Activated CD8-positive, alpha-beta memory T cell treated with anti-CD3 and anti-CD28 coated beads for 4 hours (primary cell): ENCODE measurements at regions not wholly inside any gene's neighbourhood (a gene's known extent, or its start where the extent isn't known, plus 50 kb on each side); places are given as distances from the start of the nearest gene placed in this dataset.

Experiments used
- DNase-seq, 2 donors: peaks; one replicate each; pipeline ENCODE4 v3.0.0-alpha.2; 2020; ENCODE audit warnings: low read depth in 2 of 2

DNA sequence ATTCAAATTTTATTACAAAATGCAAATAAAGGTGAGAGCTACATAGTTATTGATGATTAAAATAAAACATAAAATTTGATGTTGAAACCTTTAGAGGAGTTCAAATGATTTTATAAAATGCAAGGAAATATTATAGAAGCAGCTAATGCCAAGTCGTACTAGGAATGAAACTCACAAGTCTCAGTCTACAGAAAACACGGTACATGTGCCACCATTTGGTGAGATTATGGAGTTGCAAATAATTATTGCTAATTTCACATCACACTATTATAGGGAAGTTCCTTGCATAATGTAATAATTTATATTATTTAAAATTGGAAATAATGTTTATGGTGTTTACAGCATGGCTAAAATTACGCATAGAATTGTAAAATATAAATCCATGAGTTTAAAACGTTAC lies 1601.7 kb upstream of the TENM3 start:
- no peak for DNase-seq

DNA sequence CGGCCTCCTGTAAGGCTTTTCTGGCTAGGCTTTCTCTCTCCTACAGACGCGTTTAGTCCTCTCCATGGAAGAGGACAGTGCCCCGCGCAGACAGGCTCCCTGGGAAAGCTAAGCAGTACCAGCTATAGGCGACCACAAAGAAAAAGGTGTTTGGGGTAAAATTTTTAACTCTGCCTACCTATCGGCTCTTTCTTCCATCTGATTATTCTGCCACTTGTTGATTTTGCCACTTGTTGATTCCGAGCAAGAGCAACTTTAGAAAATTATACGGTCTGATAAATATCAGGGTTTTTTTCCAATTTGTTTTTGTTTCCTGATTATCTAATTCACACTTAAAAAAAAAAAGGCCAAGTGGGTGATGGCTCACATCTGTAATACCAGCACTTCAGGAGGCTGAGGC lies 1600.5 kb upstream of the TENM3 start:
- DNase-seq = no peak

DNA sequence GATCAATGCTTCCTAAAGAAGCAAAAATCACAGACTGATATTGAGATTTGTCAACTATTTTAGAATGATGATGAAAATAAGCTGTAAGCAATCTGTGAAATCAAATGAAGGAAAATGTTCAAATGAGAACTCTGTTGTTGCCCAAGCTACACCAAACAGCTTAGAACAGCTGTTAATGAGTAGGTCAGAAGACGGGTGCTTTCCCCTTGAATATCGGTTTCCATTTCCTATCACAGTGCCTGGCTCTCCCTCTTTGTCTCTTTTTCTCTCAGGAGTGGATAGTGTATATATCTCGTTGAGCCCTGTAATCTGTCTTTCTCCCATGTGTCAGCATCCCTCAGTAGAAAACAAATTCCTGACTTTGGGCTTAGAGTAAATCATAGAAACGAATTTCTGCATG lies 1592.9 kb upstream of the TENM3 start:
- DNase-seq = no peak

DNA sequence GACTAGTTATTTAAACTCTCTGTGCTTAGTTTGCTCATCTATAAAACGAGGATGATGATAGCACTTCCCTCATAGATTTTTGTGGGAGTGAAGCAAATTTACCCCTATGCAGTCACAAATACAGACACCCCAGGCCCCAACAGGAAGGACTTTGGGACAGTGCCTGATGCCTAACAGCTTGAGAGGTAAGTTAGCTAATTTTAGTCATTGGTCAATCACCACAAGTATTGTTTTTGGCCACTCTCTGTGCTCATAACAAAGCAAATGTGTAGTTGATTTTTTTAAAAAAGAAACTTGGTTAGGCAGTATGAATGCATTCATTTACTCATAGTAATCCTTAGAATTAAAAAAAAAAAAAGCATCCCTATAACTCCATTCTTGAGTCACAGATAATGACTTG lies 1590.7 kb upstream of the TENM3 start:
- no peak for DNase-seq

DNA sequence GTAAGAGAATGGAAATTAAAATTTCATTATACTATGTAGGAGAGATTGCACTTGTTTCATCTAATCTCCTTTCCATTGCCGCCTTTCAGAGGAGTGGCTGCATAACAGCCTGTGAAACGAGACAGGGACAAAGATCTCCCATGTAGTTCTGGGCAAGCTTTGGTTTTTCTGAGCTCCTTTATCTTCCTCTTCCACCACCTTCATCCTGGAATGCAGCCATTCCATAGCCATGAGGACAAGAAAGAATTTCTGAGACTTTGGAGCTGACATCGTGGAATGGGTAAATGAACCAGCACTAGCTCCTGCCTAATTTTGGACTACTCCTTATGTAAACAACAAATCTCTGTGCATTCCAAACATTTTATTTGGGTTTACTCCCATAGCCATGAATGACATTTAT lies 1587.3 kb upstream of the TENM3 start:
- no peak for DNase-seq

DNA sequence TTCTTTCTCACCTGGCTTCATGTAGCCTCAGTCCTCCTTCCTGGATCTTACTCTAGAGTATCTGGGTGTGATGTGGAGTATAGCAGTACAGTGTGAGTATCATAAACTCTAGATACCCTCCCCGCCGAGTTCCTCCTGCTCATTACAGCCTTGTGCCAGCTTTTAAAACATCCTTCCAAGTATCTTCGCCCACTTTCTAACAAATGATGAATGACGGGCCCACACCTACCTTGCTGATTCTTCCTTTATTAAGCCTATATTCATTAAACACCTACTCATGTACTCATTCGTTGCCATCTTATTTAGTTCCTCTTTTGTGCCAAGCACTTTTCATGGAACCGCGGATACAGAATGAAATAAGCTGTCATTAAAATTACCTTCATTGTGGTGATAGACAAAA lies 1585.3 kb upstream of the TENM3 start:
- no peak for DNase-seq

DNA sequence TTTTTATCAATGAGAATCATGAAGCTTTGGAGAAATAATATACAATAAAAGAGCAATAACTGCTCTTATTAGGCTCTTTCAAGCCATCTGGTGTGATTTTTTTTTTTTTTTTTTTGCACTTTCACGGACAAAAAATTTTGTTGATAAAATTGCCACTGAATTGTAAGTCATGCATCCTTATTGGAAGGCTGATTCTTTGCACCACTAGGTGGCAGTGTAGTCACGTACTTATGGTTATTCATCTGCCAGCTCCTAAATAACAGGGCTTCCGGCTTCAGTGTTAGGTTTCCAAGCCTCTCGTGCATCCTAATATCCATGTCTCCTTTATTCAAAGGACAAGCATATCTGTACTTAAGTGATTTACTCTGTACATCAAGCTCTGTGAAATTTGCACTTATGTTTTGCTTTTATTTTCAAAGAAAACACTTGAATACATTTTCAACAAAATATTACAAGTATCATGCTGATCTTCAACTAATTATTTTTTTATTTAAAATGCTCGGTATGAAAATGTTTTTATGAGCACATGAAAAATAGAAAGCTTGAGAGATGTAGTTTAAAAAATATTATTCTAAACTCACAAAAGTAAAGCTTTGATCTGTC lies 1578.3 kb upstream of the TENM3 start:
- DNase-seq = peak in 1 of 2 donors; percentile 6

DNA sequence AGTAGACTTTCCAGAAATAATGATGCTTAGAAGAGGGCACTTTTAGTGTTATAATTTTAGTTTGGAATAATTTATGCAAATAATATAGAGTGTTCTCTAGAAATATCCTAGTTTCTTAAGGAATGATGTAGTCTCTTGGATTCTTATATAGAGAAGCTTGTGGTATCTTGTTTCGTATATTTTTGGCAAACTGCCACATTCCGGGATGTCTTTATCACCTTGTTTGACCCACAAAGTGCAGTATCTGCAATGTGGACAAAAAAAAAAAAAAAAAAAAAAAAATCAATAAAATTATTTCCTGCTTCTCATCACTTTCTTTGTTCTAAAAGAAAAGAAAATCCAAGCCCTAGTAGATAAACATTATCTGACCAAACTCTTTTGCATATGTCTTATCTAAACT lies 1577.7 kb upstream of the TENM3 start:
- no peak for DNase-seq

DNA sequence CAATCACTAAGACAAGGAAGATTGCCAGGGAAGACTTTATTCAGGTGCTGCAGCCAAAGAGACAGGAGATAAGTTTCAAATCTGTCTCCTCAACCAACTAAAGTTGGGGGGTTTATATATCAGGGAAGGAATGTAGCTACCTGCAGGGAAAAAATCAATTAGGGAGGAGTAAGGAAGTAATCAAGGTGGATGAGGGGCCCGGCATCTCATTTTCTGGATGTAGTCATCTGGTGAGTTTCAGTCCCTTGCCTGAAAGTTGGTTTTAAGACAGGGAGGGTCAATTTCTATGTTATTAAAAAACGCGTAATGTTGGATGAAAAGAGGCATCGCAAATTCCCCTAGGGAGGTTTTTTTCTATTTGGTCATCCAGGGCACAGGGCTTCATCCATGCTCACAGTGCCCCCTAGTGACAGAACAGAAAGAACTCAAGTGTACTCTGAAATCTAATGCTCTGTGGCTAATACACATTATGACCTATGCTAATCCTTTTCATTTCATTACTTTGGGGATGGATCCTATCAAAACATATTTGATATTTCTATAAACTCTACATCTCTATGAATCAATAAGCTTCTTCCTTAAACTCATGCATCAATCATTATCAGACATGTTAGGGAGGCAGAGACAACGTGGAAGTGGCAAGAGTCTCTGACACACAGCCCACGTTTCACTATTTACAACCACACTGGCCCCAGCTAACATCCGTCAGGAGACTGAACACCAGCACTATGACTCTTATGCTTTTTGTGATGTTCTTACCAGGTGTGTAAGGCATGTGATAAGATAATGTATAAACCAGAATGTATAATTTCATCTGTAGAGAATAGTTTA lies 1577.0 kb upstream of the TENM3 start:
- no peak for DNase-seq

DNA sequence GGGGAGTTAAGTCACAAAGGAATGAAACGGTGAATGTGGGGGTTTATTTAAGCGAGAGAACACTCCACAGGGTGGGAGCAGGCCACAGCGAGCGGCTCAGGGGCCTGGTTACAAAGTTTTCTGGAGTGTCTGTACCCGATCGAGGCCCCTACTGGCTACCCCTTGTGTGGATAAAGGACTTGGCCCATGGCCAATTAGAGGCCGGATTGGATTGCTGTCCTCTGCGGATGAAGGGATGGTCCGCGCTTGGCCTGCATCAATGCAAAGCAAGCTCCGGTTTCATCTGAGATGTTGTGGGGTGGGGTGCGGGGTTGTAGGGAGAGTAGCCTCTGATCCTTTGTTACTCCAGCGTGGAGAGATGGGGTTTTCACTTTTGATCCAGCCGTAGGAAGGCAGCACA lies 1574.5 kb upstream of the TENM3 start:
- DNase-seq = no peak

DNA sequence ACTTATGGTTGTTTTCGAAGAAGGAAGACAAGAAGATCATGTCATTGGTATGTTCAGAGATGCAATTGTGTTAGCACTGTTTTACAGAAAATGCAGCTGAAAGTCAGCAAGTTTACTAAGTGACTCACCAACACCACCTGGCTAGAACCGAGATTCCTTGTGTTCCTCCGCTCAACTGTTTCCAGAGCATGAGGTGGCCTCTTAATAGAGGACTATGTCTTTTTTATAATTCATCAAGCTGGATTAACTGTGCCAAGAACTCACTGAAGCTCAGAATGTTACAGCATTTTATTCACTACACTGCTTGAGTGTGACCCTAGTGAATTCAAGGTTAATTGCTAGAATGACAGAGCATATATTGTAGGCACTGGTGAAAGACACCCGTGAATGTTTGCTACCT lies 1573.5 kb upstream of the TENM3 start:
- DNase-seq = no peak

DNA sequence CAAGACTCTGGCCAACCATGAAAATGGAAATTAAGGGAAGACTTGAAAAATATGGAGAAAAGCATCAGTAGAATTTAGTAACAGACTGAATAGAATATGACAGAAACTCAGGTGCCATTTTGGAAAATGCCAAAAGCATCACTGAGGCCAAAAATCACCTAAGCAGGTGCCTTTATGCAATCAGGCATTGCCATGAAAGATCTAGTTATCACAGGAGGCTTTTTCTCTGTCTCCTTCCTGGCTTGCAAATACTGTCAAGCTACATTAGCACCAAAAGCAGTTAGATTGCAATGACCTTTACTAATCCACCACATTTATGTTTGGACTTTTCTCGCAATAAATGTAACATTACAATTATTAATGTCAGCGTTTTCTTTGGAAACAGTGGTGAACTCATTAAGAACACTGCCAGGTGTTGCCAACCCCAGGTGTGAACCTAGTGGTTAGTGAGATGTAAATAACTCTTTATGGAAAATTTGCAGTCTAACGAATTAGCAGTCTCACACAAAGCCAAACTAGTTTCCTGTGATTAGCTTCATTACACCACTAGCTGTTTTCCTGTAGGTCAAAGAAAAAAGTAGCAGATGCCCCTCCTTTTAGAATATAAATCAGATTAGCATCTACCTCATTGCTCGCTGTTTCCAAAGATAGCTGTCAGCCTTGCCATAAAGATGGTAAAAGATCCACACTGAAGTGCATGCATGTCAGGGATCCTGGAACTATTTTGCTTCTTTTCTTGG lies 1568.4 kb upstream of the TENM3 start:
- no peak for DNase-seq

DNA sequence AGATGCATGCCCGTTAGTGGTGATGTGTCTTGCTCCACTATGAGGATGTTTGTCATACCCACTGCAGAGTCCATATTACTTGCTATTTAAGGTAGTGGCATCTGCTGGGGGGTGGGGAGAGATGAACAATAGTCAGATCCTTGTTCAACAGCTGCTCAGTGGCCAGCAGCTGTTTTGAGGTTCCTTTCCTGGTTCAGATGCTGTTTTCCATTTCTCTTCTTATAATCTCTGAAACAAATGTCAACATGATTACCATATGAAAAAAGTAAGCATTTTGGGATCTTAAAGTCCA lies 1567.9 kb upstream of the TENM3 start:
- DNase-seq = no peak

DNA sequence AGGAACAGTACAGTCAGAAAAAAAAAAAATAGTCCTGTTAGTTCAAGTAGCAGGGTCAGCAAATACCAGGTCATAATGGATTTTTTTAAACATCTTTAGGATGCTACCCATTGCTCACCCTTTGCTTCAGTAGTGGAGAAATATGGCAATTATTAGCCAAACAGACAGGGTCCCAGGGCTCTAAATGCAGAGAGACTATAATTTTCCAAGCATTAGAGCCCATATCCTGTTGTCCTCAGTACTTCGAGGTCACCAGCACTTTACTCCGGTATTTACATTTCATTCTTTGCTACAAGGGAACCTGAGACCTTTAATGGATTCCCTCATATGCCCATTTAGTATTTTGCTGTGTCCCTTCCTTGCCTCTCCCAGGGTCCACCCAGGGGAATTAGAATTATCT lies 1562.9 kb upstream of the TENM3 start:
- no peak for DNase-seq

DNA sequence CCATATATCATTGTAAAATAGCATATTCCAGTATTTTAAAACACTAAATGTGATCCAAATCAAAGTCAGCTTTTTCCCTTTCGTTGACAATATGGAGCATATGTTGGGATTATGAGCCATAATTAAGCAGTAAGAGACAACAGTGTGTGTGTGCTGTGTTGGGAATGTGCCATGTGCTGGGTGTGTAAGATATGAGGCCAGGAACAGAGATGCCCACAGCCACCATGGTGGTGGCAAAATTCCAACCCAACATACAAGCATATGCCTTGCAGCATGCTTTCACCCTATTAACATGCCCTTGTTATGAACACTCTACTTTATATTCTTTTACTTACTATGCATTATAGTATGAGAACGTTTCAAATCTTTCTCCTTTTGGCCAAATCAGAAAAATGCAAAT lies 1560.4 kb upstream of the TENM3 start:
- DNase-seq = no peak

DNA sequence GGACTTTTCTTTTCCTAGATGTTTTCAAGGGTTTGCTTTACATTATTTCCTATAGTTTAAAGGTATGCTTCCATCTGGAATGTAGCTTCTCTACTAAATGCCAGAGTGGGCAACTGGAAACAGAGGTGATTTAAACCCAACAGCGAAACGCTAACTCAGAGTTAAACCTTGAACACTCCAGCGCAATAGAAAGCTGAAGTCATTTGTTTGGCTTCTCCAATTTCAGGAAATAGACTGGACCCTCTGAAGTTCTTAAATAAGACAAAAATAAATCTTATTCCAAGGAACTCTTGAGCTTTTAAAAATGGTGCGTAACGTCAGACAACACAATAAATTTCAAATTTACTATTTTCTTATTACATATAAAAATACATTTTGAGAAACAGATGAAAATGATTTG lies 1560.0 kb upstream of the TENM3 start:
- DNase-seq = no peak

DNA sequence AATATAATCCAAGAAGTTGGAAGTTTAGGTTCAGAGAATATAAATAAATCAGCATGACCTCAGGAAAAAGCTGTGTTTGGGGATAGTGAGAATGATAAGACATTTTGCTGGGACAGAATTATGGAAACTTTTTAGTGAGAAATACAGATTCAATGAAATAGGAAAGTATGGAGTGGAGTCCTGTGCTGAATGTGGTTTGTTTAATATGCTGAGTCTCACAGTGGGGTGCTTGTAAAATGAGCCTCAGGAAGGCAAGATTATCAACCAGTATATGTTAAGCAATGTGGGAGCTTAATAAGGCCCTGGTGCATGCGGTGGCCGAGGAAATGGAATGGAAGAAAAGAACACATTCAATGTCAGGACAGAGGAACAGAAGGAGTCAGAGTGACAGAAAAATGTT lies 1554.7 kb upstream of the TENM3 start:
- no peak for DNase-seq

DNA sequence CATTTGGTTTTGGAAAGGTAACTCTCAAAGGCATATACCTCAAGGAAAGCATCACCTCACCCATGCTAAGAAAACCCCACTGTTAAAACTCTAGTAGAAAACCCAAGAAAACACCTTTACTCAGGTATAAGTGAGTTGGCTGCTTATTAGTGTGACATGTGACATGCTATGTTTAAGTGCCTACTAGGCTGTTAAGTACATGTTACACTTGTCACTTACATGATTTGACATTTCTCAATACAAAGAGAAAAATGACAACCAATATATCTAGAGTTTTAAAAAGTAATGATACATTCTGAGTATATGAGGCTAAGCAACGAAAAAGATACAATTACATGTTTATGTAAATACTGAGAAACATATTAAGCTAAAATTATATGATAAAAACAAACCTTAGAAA lies 1548.3 kb upstream of the TENM3 start:
- no peak for DNase-seq

DNA sequence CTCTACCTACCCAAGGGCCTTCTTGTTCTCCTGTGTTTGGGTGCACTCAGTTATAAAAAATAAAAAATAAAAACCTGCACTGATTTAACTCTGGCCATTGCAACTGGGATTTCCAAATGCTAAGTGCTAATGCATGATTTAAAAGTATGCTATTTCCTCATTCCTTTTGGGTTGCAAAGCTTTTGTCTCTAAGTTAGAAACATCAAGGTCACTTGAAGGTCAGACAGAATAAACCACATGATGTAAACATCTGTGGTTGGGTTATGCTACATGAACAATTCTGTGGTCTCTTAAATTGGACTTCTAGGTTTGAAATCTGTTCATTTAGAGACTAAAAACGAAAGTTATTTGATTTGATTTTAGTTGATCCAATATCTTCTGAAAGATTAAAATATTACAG lies 1547.4 kb upstream of the TENM3 start:
- DNase-seq = no peak

DNA sequence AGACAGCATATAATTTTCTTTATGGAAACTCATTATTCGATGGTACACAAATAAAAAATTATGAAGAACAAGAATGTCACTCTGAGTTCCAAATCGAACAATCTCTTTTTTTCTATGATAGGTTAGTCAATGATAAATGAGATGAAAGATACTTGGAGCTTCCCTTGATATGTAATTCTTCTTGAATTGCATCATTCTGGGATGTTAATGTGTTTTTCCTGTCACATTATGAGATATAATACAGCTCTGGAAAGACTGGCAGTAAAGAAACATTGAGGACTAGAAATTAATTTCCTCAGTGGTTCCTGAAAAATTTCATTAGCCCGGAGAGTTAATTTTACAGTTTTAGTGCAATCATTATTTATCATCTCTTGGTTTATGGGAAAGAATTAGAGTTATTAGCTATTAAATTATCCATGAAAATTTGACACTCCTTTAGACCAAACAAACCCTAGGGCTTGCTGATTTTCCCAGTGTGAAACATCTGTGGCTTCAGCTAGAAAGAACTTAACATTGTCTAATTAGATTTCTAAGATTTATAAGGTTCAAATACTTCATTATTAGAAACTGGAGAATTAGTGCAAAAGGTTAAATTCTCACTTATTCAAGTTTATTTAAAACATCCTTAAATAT lies 1546.6 kb upstream of the TENM3 start:
- no peak for DNase-seq

DNA sequence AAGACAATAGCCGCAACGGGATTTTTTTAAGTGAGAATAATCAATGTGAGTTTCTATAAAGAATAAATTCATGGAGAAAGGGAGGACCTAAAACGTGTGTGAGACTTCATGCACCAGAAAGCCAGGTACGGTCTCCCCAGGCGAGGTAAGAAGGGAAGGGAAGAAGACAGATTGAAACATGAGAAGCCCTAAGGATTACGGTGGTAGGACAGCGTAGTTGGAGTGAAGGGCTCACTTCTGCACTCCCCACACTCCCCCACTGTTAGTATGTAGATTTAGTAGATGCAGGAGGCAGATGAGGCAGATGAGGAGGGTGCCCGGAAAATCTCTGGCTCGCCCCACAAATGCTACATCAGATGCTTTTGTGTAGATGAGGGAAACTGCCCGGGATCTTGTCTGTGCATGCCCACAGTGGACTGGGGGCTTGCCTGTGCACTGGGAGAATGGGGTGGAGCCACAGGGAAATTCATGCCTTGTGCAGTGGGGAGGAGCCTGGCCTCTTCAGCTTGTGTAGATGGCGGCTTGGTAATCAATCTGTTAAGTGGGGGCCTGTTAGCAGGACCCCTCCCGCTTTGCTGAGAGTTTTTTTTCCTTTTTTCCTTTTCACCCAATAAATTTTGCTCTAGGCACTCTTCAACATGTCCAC lies 1544.5 kb upstream of the TENM3 start:
- no peak for DNase-seq

DNA sequence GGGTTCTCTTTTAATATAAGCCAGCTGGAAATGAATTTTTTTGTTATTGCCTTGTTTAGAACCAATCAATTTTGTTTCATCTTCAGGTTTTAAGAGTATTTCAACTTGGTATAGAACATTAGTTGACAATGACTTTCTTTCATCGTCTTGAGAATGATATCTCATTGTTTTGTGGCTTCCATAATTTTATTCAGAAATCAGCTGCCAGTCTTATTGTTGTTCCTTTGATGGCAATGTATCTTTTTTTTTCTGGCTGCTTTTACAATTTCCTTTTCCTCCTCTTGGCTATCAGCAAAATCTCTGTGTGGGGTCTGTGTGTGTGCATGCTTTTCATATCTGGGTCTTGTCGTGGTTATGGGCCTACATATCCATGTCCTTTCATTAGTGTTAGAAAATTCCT lies 1536.4 kb upstream of the TENM3 start:
- DNase-seq = no peak
